Transverse colon (tissue), 4 donors: ENCODE measurements at regions not wholly inside any gene's neighbourhood (a gene's known extent, or its start where the extent isn't known, plus 50 kb on each side); places are given as distances from the start of the nearest gene placed in this dataset.

Source experiments
- DNase-seq: peaks from one replicate; pipeline ENCODE4 v3.0.0-alpha.2; 2019
- H3K27ac ChIP-seq, 4 donors: fragments of 200-600 bp; sonication (generic); 2 replicates each; pipeline ENCODE4 v1.5.1; 2016 to 2018; ENCODE audit warnings: inconsistent platforms in 4 of 4
- H3K27me3 ChIP-seq: fragments of 200-600 bp; sonication (generic); 2 replicates; pipeline ENCODE4 v1.5.1; 2017; ENCODE audit warnings: inconsistent platforms
- H3K36me3 ChIP-seq, 4 donors: fragments of 200-600 bp; sonication (generic); 2 replicates each; pipeline ENCODE4 v1.5.1; 2017 to 2019; ENCODE audit warnings: inconsistent platforms in 4 of 4
- H3K4me1 ChIP-seq, 4 donors: fragments of 200-600 bp; sonication (generic); 2 replicates each; pipeline ENCODE4 v1.5.1; 2017 to 2020; ENCODE audit warnings: inconsistent platforms in 4 of 4
- H3K4me3 ChIP-seq, 4 donors: fragments of 200-600 bp; sonication (generic); 1 replicate in 1 of 4; 2 replicates in 3 of 4; pipeline versions ENCODE4 v1.5.1 to v1.6.1; 2017 to 2019; ENCODE audit warnings: inconsistent platforms in 4 of 4
- H3K9me3 ChIP-seq, 2 donors: fragments of 200-600 bp; sonication (generic); 2 replicates each; pipeline ENCODE4 v1.5.1; 2017 to 2019; ENCODE audit warnings: inconsistent platforms in 2 of 2
- EP300 ChIP-seq: sonication (generic); formaldehyde crosslinking; IDR thresholded peaks from one replicate; pipeline ENCODE4 v1.6.1; 2017; ENCODE audit warnings: antibody characterized with exemption, low read depth
- POLR2A ChIP-seq: fragments of 450-650 bp; IDR thresholded peaks from one replicate; pipeline ENCODE4 v1.6.1; 2016; ENCODE audit warnings: antibody characterized with exemption, mild to moderate bottlenecking, moderate library complexity
- POLR2AphosphoS5 ChIP-seq, 3 donors: sonication (generic); formaldehyde crosslinking; IDR thresholded peaks; one replicate each; pipeline ENCODE4 v1.6.1; 2016; ENCODE audit warnings: antibody characterized with exemption in 3 of 3
- WGBS, 2 donors: methylation state at CpG; one replicate each; pipeline ENCODE4 v1.1.5; 2018; ENCODE audit warnings: low coverage in 1 of 2; 5-methylcytosine and 5-hydroxymethylcytosine counted together
- in situ Hi-C, 4 donors: fragments of 200-750 bp; cut with MboI; loops; one replicate each; pipeline versions ENCODE4 v1.15.0 to v1.15.1; 2017; ENCODE audit warnings: low sequenced_read_pairs in 3 of 4, low pct_ligation_motif_present in 1 of 4, low pct_unique_long_range_greater_than_20kb in 1 of 4
- intact Hi-C: fragments of 100-400 bp; cut with DNase I; formaldehyde crosslinking; loops from one replicate; pipeline ENCODE4 v1.15.1; 2023; ENCODE audit warnings: low total_unique reads
- TF ChIP-seq, protein P1 (sequence below), 5 experiments: fragments of 200-600 bp in 3 of 5; fragments of 450-650 bp in 2 of 5; sonication (generic) in 3 of 5; IDR thresholded peaks; 1 replicate in 2 of 5; 2 replicates in 3 of 5; pipeline ENCODE4 v1.5.1; 2016 to 2017; ENCODE audit warnings: antibody characterized with exemption in 5 of 5, inconsistent platforms in 3 of 5, mild to moderate bottlenecking in 2 of 5, moderate library complexity in 1 of 5

DNA sequence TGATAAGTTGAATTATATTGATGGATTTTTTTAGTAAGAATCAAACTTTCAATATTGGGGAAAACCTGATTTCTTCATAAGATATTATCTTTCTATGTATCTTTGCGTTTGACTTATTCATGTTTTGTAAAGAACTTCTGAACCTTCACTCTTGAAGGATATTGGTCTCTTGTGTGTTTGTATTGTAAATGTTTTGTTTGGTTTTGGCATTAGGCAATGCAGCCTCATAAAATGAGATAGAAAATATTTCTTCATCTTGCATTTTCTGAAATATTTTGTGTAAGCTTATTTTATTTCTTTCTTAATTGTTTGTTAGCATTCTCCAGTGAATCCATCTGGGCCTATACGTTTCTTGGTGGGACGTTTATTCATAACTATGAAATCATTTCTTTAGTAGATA is 271.9 kb downstream of the RAB38 start:
- intact Hi-C loops (no loop called here), in situ Hi-C loops (no loop called here)
- Histone ChIP-seq H3K36me3 (no peaks in the 10 kb centered on the region), H3K27ac (no peak overlapping the region), H3K9me3 (no peaks in the 10 kb centered on the region), H3K4me1 (no peaks in the 10 kb centered on the region), H3K27me3 (no peaks in the 10 kb centered on the region), H3K4me3 (no peak overlapping the region)
- 57 to 78% methylated on average over 3 of the region's 3 CpGs for WGBS, 2 donors
- TF ChIP-seq POLR2A: no peak
- TF ChIP-seq, protein P1, sequence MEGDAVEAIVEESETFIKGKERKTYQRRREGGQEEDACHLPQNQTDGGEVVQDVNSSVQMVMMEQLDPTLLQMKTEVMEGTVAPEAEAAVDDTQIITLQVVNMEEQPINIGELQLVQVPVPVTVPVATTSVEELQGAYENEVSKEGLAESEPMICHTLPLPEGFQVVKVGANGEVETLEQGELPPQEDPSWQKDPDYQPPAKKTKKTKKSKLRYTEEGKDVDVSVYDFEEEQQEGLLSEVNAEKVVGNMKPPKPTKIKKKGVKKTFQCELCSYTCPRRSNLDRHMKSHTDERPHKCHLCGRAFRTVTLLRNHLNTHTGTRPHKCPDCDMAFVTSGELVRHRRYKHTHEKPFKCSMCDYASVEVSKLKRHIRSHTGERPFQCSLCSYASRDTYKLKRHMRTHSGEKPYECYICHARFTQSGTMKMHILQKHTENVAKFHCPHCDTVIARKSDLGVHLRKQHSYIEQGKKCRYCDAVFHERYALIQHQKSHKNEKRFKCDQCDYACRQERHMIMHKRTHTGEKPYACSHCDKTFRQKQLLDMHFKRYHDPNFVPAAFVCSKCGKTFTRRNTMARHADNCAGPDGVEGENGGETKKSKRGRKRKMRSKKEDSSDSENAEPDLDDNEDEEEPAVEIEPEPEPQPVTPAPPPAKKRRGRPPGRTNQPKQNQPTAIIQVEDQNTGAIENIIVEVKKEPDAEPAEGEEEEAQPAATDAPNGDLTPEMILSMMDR (IDR thresholded peaks at IDR 0.05): no peak
- DNase-seq: no peak

DNA sequence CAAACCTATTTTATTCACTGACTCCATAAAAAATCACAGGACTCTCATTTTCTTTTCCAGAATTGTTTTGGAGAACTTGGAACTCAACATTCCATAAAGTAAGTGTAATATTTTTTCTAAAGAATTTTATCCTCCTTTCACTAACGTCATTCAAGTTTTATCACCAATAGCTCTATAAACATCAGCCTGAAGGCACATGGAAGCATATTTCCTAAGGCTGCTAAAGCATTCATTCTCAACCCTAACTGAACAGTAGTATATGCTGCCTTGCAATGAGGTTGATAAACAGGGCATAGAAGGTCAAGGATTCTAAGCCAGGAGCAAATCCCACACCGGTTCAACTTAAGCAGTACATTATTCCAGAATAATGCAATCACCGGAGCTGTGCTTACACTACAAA is 273.9 kb downstream of the RAB38 start:
- Histone ChIP-seq H3K4me3 (no peak overlapping the region), H3K4me1 (no peaks in the 10 kb centered on the region), H3K9me3 (no peaks in the 10 kb centered on the region), H3K36me3 (no peaks in the 10 kb centered on the region), H3K27ac (no peak overlapping the region), H3K27me3 (no peaks in the 10 kb centered on the region)
- DNase-seq: no peak
- intact Hi-C loops: no loop called here
- no peak for TF ChIP-seq POLR2A
- WGBS, 2 donors: 32 to 57% methylated on average over 3 of the region's 3 CpGs
- in situ Hi-C loops: no loop called here

DNA sequence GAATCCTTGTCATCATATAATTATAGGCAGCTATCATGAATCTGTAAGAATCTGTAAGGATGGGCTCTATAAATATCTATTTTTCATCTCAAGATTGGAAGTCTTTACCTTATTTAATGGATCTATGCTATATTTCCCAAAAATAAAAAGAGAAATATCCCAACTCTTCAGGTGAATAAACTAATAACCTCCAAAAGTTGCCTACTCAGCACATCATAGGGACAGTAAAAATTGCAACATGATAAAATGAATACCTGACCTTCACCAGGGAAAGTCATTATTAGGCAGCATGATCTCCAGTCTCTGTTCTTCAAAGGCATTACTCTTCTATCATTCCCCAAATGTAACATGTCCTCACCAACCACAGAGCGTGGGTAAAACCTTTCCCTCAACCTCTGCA is 277.3 kb downstream of the RAB38 start:
- intact Hi-C loops (no loop called here), in situ Hi-C loops (no loop called here)
- H3K27ac ChIP-seq: no peak overlapping the region
- 63 to 74% methylated on average over 1 of the region's 1 CpG for WGBS, 2 donors
- H3K4me3 ChIP-seq: no peak overlapping the region
- no peak for DNase-seq
- H3K27me3 ChIP-seq: no peaks in the 10 kb centered on the region
- H3K36me3 ChIP-seq: no peaks in the 10 kb centered on the region
- TF ChIP-seq POLR2AphosphoS5 (IDR thresholded peaks at IDR 0.05): no peak
- TF ChIP-seq, protein P1 (IDR thresholded peaks at IDR 0.05): no peak
- TF ChIP-seq EP300: no peak
- TF ChIP-seq POLR2A: no peak
- H3K4me1 ChIP-seq: no peaks in the 10 kb centered on the region
- no peaks in the 10 kb centered on the region for H3K9me3 ChIP-seq

DNA sequence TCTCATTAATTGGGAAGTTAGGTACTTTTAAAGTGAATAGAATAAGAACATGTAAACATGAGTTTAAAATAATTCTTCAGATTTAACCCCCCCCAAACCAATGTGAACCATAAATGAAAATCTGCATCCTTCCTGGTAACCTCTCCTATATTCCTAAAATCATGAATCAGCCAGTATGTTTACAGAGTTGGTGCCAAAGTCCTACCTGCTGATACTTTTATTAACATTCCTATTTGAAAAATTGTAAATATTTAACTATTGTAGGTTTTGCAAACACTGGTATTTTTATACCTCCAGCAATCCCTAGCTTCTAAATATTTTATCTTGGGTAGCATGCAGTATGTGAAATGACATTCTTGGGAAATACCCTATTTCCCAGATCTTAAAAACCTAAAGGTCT is 278.2 kb downstream of the RAB38 start:
- Histone ChIP-seq H3K4me3 (no peak overlapping the region), H3K9me3 (no peaks in the 10 kb centered on the region), H3K27me3 (no peaks in the 10 kb centered on the region), H3K27ac (no peak overlapping the region), H3K4me1 (no peaks in the 10 kb centered on the region), H3K36me3 (no peaks in the 10 kb centered on the region)
- no peak for TF ChIP-seq EP300
- TF ChIP-seq POLR2AphosphoS5 (IDR thresholded peaks at IDR 0.05): no peak
- no peak for TF ChIP-seq POLR2A
- TF ChIP-seq, protein P1 (IDR thresholded peaks at IDR 0.05): no peak
- intact Hi-C loops: no loop called here
- in situ Hi-C loops: no loop called here
- DNase-seq: no peak

DNA sequence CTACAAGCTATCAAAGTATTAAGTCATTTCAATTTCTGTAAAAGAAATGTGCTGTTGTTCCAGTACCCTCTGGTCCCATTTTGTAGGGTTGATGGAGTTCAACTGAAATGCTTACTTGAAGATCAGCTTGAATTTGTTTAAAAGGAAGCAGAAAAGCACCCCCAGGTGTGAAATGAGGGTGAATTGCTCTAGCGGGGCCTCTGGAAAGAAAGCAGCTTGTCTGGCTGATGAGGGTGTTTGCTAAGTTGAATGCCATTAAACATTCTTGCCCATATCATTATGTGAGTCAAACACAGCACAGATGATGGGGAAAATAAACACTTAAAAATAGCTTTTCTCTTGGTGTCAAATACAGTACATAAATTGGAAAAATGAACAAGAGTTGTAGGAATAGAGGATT is 280.3 kb downstream of the RAB38 start:
- no peaks in the 10 kb centered on the region for H3K9me3 ChIP-seq
- no peaks in the 10 kb centered on the region for H3K27me3 ChIP-seq
- 75 to 88% methylated on average over 1 of the region's 1 CpG for WGBS, 2 donors
- in situ Hi-C loops (no loop called here), intact Hi-C loops (no loop called here)
- no peaks in the 10 kb centered on the region for H3K4me1 ChIP-seq
- TF ChIP-seq POLR2A (no peak), POLR2AphosphoS5 (IDR thresholded peaks at IDR 0.05) (no peak), EP300 (no peak)
- TF ChIP-seq, protein P1 (IDR thresholded peaks at IDR 0.05): no peak
- no peak overlapping the region for H3K27ac ChIP-seq
- DNase-seq: no peak
- no peak overlapping the region for H3K4me3 ChIP-seq
- H3K36me3 ChIP-seq: no peaks in the 10 kb centered on the region
